Progenitor cell of endocrine pancreas (in vitro differentiated cells): ENCODE measurements at regions not wholly inside any gene's neighbourhood (a gene's known extent, or its start where the extent isn't known, plus 50 kb on each side); places are given as distances from the start of the nearest gene placed in this dataset.

ENCODE experiments used
- DNase-seq: peaks from one replicate; pipeline ENCODE4 v3.0.0; 2021; ENCODE audit warnings: low spot score; ENCODE audit not compliant: unreplicated experiment
- H3K27ac Mint-ChIP-seq: 2 replicates; pipeline ENCODE4 v1.8.0; 2021; ENCODE audit warnings: mild to moderate bottlenecking, moderate library complexity, mixed read lengths
- H3K27me3 Mint-ChIP-seq: 2 replicates; pipeline ENCODE4 v1.8.0; 2021; ENCODE audit warnings: mixed read lengths
- H3K36me3 Mint-ChIP-seq: 2 replicates; pipeline ENCODE4 v1.8.0; 2022; ENCODE audit warnings: mixed read lengths; ENCODE audit not compliant: insufficient read depth
- H3K4me1 Mint-ChIP-seq: 2 replicates; pipeline ENCODE4 v1.8.0; 2021; ENCODE audit warnings: low read depth, mixed read lengths
- H3K4me3 Mint-ChIP-seq: 2 replicates; pipeline ENCODE4 v1.8.0; 2021; ENCODE audit warnings: low read depth, mild to moderate bottlenecking, moderate library complexity, mixed read lengths
- H3K9me3 Mint-ChIP-seq: 2 replicates; pipeline ENCODE4 v1.8.0; 2021; ENCODE audit warnings: low read depth, mixed read lengths
- CTCF ChIP-seq: fragments of 200-600 bp; sonication (generic); IDR thresholded peaks from one replicate; pipeline ENCODE4 v1.5.0; 2021; ENCODE audit warnings: antibody characterized with exemption, mild to moderate bottlenecking; ENCODE audit not compliant: unreplicated experiment

DNA sequence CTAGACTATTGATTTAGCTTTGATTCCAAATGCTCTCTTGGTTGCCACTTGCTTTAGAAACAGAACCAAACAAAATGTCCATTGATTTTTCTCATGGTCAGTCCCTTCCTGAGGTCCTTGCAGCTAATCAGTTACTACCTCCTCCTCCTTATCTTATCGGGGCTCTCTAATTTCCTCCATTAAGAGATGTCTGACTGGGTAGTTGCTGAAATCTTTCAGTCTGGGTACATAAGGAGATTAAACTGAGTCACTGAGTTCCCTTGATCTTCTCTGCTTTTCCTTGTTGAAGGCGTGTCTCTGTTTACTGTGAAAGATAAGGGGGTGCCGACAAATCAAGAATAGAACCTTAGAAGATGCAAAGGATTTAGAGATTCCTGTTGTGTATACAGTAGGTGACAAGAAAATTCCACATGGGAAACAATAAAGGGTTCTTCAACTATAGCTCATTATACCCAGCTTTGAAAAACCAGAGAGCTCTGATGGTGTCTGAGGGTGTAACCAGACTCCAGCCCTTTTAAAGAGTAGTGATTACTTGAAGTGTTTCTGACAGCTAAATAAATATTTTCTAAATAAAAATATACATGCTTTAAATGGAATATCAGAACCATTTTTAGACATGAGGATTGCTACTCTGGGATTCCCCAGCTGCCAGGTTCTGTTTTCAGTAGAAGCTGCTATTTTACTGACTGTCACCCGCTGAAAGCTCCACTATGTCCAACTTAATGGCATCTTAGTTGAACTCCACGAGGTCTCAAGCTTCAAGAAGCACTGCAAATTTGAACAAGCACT is 791.3 kb upstream of the SOX9 start:
- Mint-ChIP-seq H3K4me1 (peaks cover 24% of the 10 kb centered on the region), H3K27me3 (peaks cover 50% of the 10 kb centered on the region), H3K9me3 (no peaks in the 10 kb centered on the region), H3K27ac (peak overlapping the region; percentile 53), H3K36me3 (no peaks in the 10 kb centered on the region), H3K4me3 (no peak overlapping the region)
- DNase-seq, result no peak
- TF ChIP-seq CTCF, result no peak

- Mint-ChIP-seq H3K27ac (peak overlapping the region; percentile 53), H3K36me3 (no peaks in the 10 kb centered on the region), H3K27me3 (peaks cover 54% of the 10 kb centered on the region), H3K4me1 (peaks cover 24% of the 10 kb centered on the region), H3K4me3 (peak overlapping the region; percentile 1), H3K9me3 (no peaks in the 10 kb centered on the region)
- no peak for DNase-seq
- TF ChIP-seq CTCF, result no peak
These were observed 790.8 kb upstream of the SOX9 start for GRCh38 chr17:71330099-71330375.

- no peak overlapping the region for H3K4me3 Mint-ChIP-seq
- H3K36me3 Mint-ChIP-seq, result no peaks in the 10 kb centered on the region
- H3K27ac Mint-ChIP-seq, result no peak overlapping the region
- peaks cover 53% of the 10 kb centered on the region for H3K27me3 Mint-ChIP-seq
- no peaks in the 10 kb centered on the region for H3K9me3 Mint-ChIP-seq
- no peak for DNase-seq
- H3K4me1 Mint-ChIP-seq, result peaks cover 24% of the 10 kb centered on the region
- TF ChIP-seq CTCF, result no peak
These were observed 789.0 kb upstream of the SOX9 start for GRCh38 chr17:71331754-71332325.

DNA sequence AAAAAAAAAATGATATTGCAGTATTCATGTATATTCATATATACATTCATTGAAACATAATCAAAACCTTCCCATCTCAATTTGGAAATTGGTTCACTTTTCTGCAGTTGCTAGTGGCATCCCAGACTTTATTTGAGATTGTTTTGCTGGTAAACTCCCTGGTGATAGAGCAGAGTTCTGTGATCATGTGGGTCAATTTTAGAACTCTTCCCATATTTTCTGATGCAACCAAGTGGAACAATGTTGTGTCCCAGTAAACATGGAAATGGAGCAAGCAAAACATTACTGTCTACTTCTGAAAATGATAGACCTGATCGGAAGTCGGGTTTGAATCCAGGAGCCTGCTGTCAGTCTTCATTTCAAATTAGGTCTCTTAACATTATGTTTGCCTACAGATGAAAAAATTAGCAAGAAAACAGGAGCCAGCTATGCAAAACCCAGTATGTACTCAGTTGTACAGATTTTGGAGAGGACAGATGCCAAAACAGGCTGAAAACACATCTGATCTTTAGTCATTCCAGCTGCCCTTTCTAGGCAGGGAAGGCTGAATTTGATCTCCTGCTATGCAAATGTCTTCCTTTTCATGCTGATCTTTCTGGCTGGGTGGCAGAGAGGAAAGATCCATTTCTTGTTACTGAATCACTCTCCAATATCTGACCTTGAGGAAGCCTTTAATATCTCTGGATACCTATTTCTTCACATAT is 786.6 kb upstream of the SOX9 start:
- no peak for DNase-seq
- Mint-ChIP-seq H3K9me3 (no peaks in the 10 kb centered on the region), H3K27me3 (peaks cover 64% of the 10 kb centered on the region), H3K36me3 (no peaks in the 10 kb centered on the region), H3K27ac (no peak overlapping the region), H3K4me3 (no peak overlapping the region), H3K4me1 (peaks cover 16% of the 10 kb centered on the region)
- no peak for TF ChIP-seq CTCF

GRCh38 chr17:71335212-71335611 is 785.6 kb upstream of the SOX9 start:
- H3K27me3 Mint-ChIP-seq, result peaks cover 65% of the 10 kb centered on the region
- no peak for DNase-seq
- H3K36me3 Mint-ChIP-seq, result no peaks in the 10 kb centered on the region
- no peaks in the 10 kb centered on the region for H3K9me3 Mint-ChIP-seq
- peaks cover 9% of the 10 kb centered on the region for H3K4me1 Mint-ChIP-seq
- H3K4me3 Mint-ChIP-seq, result no peak overlapping the region
- no peak overlapping the region for H3K27ac Mint-ChIP-seq
- no peak for TF ChIP-seq CTCF
